Lung (tissue), 11 donors: ENCODE measurements at regions not wholly inside any gene's neighbourhood (a gene's known extent, or its start where the extent isn't known, plus 50 kb on each side); places are given as distances from the start of the nearest gene placed in this dataset.
"Not testable (repeated sequence)": the region's sequence is repeated elsewhere in the genome, so short reads cannot be mapped to it uniquely, and the experiment has no call there.

Experiments
- ATAC-seq: fragments of 200-7000 bp; cut with Tn5 transposase; one replicate; pipeline ENCODE4 v1.9.1; 2020; ENCODE audit warnings: moderate number of reproducible peaks; ENCODE audit not compliant: insufficient read depth, low FRiP score
- DNase-seq, 3 donors: peaks; one replicate each; pipeline ENCODE4 v3.0.0-alpha.2; 2013 to 2017
- H3K27ac ChIP-seq, 2 donors: one replicate each; pipeline ENCODE4 v1.5.1; 2013; ENCODE audit warnings: mild to moderate bottlenecking in 2 of 2, moderate library complexity in 2 of 2, control low read depth in 1 of 2, inconsistent platforms in 1 of 2, low read depth in 1 of 2, low read length in 1 of 2
- H3K27me3 ChIP-seq, 3 donors: one replicate each; pipeline ENCODE4 v1.5.1; 2013; ENCODE audit warnings: low read length in 2 of 3; ENCODE audit not compliant: control insufficient read depth in 3 of 3, insufficient read depth in 3 of 3
- H3K36me3 ChIP-seq, 4 donors: one replicate each; pipeline ENCODE4 v1.5.1; 2013; ENCODE audit warnings: low read length in 4 of 4, mild to moderate bottlenecking in 1 of 4, moderate library complexity in 1 of 4; ENCODE audit not compliant: control insufficient read depth in 4 of 4, insufficient read depth in 4 of 4
- H3K4me1 ChIP-seq, 5 donors: one replicate each; pipeline ENCODE4 v1.5.1; 2013; ENCODE audit warnings: low read length in 5 of 5, mild to moderate bottlenecking in 2 of 5, moderate library complexity in 1 of 5; ENCODE audit not compliant: control insufficient read depth in 5 of 5, insufficient read depth in 5 of 5
- H3K4me3 ChIP-seq: one replicate; pipeline ENCODE4 v1.5.1; 2013; ENCODE audit warnings: mild to moderate bottlenecking, control low read depth, moderate library complexity
- H3K9ac ChIP-seq, 2 donors: one replicate each; pipeline ENCODE4 v1.5.1; 2013; ENCODE audit warnings: low read length in 2 of 2, control low read depth in 1 of 2; ENCODE audit not compliant: insufficient read depth in 1 of 2
- H3K9me3 ChIP-seq, 4 donors: one replicate each; pipeline ENCODE4 v1.5.1; 2013; ENCODE audit warnings: low read length in 3 of 4, mild to moderate bottlenecking in 1 of 4, moderate library complexity in 1 of 4; ENCODE audit not compliant: control insufficient read depth in 4 of 4, insufficient read depth in 3 of 4
- CTCF ChIP-seq: IDR thresholded peaks from 2 replicates; pipeline ENCODE4 v1.5.1; 2012; ENCODE audit warnings: mild to moderate bottlenecking; ENCODE audit errors: control extremely low read depth, extremely low read depth
- WGBS, 2 donors: extraction: QIAGEN DNeasy Blood & Tissue Kit; methylation state at CpG; one replicate each; pipeline ENCODE4 v1.1.7; 2013; 5-methylcytosine and 5-hydroxymethylcytosine counted together
- donor health status: control.
- donor health status: control.
- donor health status: Bipolar disorder and iron deficiency.
- donor health status: healthy.
- donor health status: DM: yes; HTN: yes; CAD: no.

GRCh38 chr10:77721815-77722214 is 84.2 kb upstream of the KCNMA1 start:
- no peak for TF ChIP-seq CTCF
- Histone ChIP-seq H3K4me1 (no peaks in the 10 kb centered on the region), H3K36me3 (no peaks in the 10 kb centered on the region), H3K4me3 (no peak overlapping the region), H3K27ac (no peak overlapping the region), H3K9me3 (no peaks in the 10 kb centered on the region), H3K9ac (no peak overlapping the region), H3K27me3 (peaks cover 0 to 2% (median 0%) of the 10 kb centered on the region in 3 donors)
- no peak for ATAC-seq
- DNase-seq, result no peak
- 92 to 95% methylated on average over 3 of the region's 3 CpGs for WGBS, 2 donors

- no peak for TF ChIP-seq CTCF
- Histone ChIP-seq H3K4me1 (no peaks in the 10 kb centered on the region), H3K9ac (no peak overlapping the region), H3K27me3 (peaks cover 0 to 11% (median 2%) of the 10 kb centered on the region in 3 donors), H3K27ac (no peak overlapping the region), H3K4me3 (no peak overlapping the region), H3K9me3 (no peaks in the 10 kb centered on the region), H3K36me3 (no peaks in the 10 kb centered on the region)
- no peak for DNase-seq
- WGBS, 2 donors, result 61 to 65% methylated on average over 2 of the region's 2 CpGs
- ATAC-seq, result no peak
Observed at GRCh38 chr10:77718957-77719356, 81.3 kb upstream of the KCNMA1 start.

GRCh38 chr10:77718312-77718711 is 80.7 kb upstream of the KCNMA1 start:
- not testable (repeated sequence) for H3K4me1 ChIP-seq, H3K4me3 ChIP-seq, ATAC-seq, H3K9ac ChIP-seq, H3K36me3 ChIP-seq, DNase-seq, H3K9me3 ChIP-seq, H3K27ac ChIP-seq
- 82 to 84% methylated on average over 6 of the region's 6 CpGs for WGBS, 2 donors
- H3K27me3 ChIP-seq, result peaks cover 0 to 15% (median 2%) of the 10 kb centered on the region in 3 donors

- 67 to 94% methylated on average over 3 of the region's 3 CpGs for WGBS, 2 donors
- Histone ChIP-seq H3K36me3 (no peaks in the 10 kb centered on the region), H3K4me1 (no peaks in the 10 kb centered on the region), H3K4me3 (no peak overlapping the region), H3K27me3 (peaks cover 0 to 15% (median 2%) of the 10 kb centered on the region in 3 donors), H3K9me3 (no peaks in the 10 kb centered on the region), H3K27ac (no peak overlapping the region), H3K9ac (no peak overlapping the region)
- no peak for TF ChIP-seq CTCF
- DNase-seq, result no peak
- ATAC-seq, result no peak
Observed at GRCh38 chr10:77717336-77717735, 79.7 kb upstream of the KCNMA1 start.
